Transverse colon (tissue), 4 donors: ENCODE measurements at regions not wholly inside any gene's neighbourhood (a gene's known extent, or its start where the extent isn't known, plus 50 kb on each side); places are given as distances from the start of the nearest gene placed in this dataset.

Experiments
- CTCF ChIP-seq, 5 experiments: fragments of 200-600 bp in 3 of 5; fragments of 450-650 bp in 2 of 5; sonication (generic) in 3 of 5; IDR thresholded peaks; 1 replicate in 2 of 5; 2 replicates in 3 of 5; pipeline ENCODE4 v1.5.1; 2016 to 2017; ENCODE audit warnings: antibody characterized with exemption in 5 of 5, inconsistent platforms in 3 of 5, mild to moderate bottlenecking in 2 of 5, moderate library complexity in 1 of 5
- POLR2A ChIP-seq: fragments of 450-650 bp; IDR thresholded peaks from one replicate; pipeline ENCODE4 v1.6.1; 2016; ENCODE audit warnings: antibody characterized with exemption, mild to moderate bottlenecking, moderate library complexity
- POLR2AphosphoS5 ChIP-seq, 3 donors: sonication (generic); formaldehyde crosslinking; IDR thresholded peaks; one replicate each; pipeline ENCODE4 v1.6.1; 2016; ENCODE audit warnings: antibody characterized with exemption in 3 of 3

- TF ChIP-seq POLR2A (no peak), CTCF (IDR thresholded peaks at IDR 0.05) (no peak), POLR2AphosphoS5 (IDR thresholded peaks at IDR 0.05) (no peak)
Measured at GRCh38 chr17:14784997-14785696, 480.0 kb downstream of the PMP22 start.
